Prostate gland (tissue), 2 donors: ENCODE measurements at regions not wholly inside any gene's neighbourhood (a gene's known extent, or its start where the extent isn't known, plus 50 kb on each side); places are given as distances from the start of the nearest gene placed in this dataset.

Experiments
- POLR2A ChIP-seq: fragments of 450-650 bp; IDR thresholded peaks from one replicate; pipeline ENCODE4 v1.6.1; 2016; ENCODE audit warnings: antibody characterized with exemption, mild to moderate bottlenecking
- TF ChIP-seq, protein P1 (sequence below), 4 experiments: fragments of 200-600 bp in 2 of 4; fragments of 450-650 bp in 2 of 4; sonication (generic) in 2 of 4; IDR thresholded peaks; 1 replicate in 3 of 4; 2 replicates in 1 of 4; pipeline ENCODE4 v1.5.1; 2016 to 2019; ENCODE audit warnings: antibody characterized with exemption in 4 of 4, mild to moderate bottlenecking in 2 of 4, moderate library complexity in 2 of 4

GRCh38 chr7:131898418-131898817 is 342.0 kb upstream of the PODXL start:
- TF ChIP-seq, protein P1, sequence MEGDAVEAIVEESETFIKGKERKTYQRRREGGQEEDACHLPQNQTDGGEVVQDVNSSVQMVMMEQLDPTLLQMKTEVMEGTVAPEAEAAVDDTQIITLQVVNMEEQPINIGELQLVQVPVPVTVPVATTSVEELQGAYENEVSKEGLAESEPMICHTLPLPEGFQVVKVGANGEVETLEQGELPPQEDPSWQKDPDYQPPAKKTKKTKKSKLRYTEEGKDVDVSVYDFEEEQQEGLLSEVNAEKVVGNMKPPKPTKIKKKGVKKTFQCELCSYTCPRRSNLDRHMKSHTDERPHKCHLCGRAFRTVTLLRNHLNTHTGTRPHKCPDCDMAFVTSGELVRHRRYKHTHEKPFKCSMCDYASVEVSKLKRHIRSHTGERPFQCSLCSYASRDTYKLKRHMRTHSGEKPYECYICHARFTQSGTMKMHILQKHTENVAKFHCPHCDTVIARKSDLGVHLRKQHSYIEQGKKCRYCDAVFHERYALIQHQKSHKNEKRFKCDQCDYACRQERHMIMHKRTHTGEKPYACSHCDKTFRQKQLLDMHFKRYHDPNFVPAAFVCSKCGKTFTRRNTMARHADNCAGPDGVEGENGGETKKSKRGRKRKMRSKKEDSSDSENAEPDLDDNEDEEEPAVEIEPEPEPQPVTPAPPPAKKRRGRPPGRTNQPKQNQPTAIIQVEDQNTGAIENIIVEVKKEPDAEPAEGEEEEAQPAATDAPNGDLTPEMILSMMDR (IDR thresholded peaks at IDR 0.05): no peak
- TF ChIP-seq POLR2A: no peak
